WERI-Rb-1 (cell line): ENCODE measurements at regions not wholly inside any gene's neighbourhood (a gene's known extent, or its start where the extent isn't known, plus 50 kb on each side); places are given as distances from the start of the nearest gene placed in this dataset.

Experiments used
- DNase-seq: peaks from one replicate; pipeline ENCODE4 v3.0.0-alpha.2; 2020
- H3K27ac ChIP-seq: fragments of 250-450 bp; sonication (Bioruptor Pico); 2 replicates; pipeline ENCODE4 v1.5.1; 2020; ENCODE audit warnings: mild to moderate bottlenecking, moderate library complexity
- H3K27me3 ChIP-seq: fragments of 250-450 bp; sonication (Bioruptor Pico); 2 replicates; pipeline ENCODE4 v1.5.1; 2021; ENCODE audit warnings: mild to moderate bottlenecking, low read depth, moderate library complexity; ENCODE audit not compliant: insufficient read depth, severe bottlenecking
- H3K36me3 ChIP-seq: fragments of 250-450 bp; sonication (Bioruptor Pico); 2 replicates; pipeline ENCODE4 v1.5.1; 2020; ENCODE audit warnings: mild to moderate bottlenecking, moderate library complexity
- H3K4me3 ChIP-seq: 2 replicates; pipeline ENCODE4 v1.5.1; 2011; ENCODE audit warnings: low read depth, mild to moderate bottlenecking, control low read depth, low read length
- H3K9me3 ChIP-seq: fragments of 250-450 bp; sonication (Bioruptor Pico); 2 replicates; pipeline ENCODE4 v1.5.1; 2021; ENCODE audit warnings: mild to moderate bottlenecking, moderate library complexity; ENCODE audit not compliant: severe bottlenecking
- CTCF ChIP-seq: IDR thresholded peaks from 2 replicates; pipeline ENCODE4 v1.5.1; 2011; ENCODE audit warnings: low read depth, mild to moderate bottlenecking, control low read depth, inconsistent platforms, low read length

- no peaks in the 10 kb centered on the region for H3K9me3 ChIP-seq
- no peak overlapping the region for H3K27ac ChIP-seq
- no peak for TF ChIP-seq CTCF
- no peak overlapping the region for H3K4me3 ChIP-seq
- H3K36me3 ChIP-seq, result no peaks in the 10 kb centered on the region
- no peak for DNase-seq
- H3K27me3 ChIP-seq, result no peaks in the 10 kb centered on the region
Observed at GRCh38 chr3:167958141-167958540, 137.6 kb downstream of the GOLIM4 start.

GRCh38 chr3:167952969-167953368 lies 142.8 kb downstream of the GOLIM4 start:
- DNase-seq, result no peak
- H3K27ac ChIP-seq, result no peak overlapping the region
- H3K36me3 ChIP-seq, result no peaks in the 10 kb centered on the region
- no peak overlapping the region for H3K4me3 ChIP-seq
- TF ChIP-seq CTCF, result no peak
- no peaks in the 10 kb centered on the region for H3K27me3 ChIP-seq
- no peaks in the 10 kb centered on the region for H3K9me3 ChIP-seq

GRCh38 chr3:167950212-167950611 lies 145.5 kb downstream of the GOLIM4 start:
- no peak for DNase-seq
- Histone ChIP-seq H3K4me3 (no peak overlapping the region), H3K9me3 (no peaks in the 10 kb centered on the region), H3K27ac (no peak overlapping the region), H3K36me3 (no peaks in the 10 kb centered on the region), H3K27me3 (no peaks in the 10 kb centered on the region)
- TF ChIP-seq CTCF, result no peak

GRCh38 chr3:167941234-167941995 lies 154.3 kb downstream of the GOLIM4 start:
- no peak for DNase-seq
- H3K9me3 ChIP-seq, result no peaks in the 10 kb centered on the region
- TF ChIP-seq CTCF, result no peak
- H3K4me3 ChIP-seq, result no peak overlapping the region
- H3K36me3 ChIP-seq, result no peaks in the 10 kb centered on the region
- no peaks in the 10 kb centered on the region for H3K27me3 ChIP-seq
- H3K27ac ChIP-seq, result no peak overlapping the region

GRCh38 chr3:167940241-167940640 lies 155.5 kb downstream of the GOLIM4 start:
- Histone ChIP-seq H3K27me3 (no peaks in the 10 kb centered on the region), H3K27ac (no peak overlapping the region), H3K4me3 (no peak overlapping the region), H3K9me3 (no peaks in the 10 kb centered on the region), H3K36me3 (no peaks in the 10 kb centered on the region)
- TF ChIP-seq CTCF, result no peak
- DNase-seq, result no peak

GRCh38 chr3:167938516-167938915 lies 157.2 kb downstream of the GOLIM4 start:
- Histone ChIP-seq H3K27me3 (no peaks in the 10 kb centered on the region), H3K9me3 (no peaks in the 10 kb centered on the region), H3K27ac (no peak overlapping the region), H3K4me3 (no peak overlapping the region), H3K36me3 (no peaks in the 10 kb centered on the region)
- no peak for TF ChIP-seq CTCF
- no peak for DNase-seq
